Colonic mucosa (tissue), 4 donors: ENCODE measurements at regions not wholly inside any gene's neighbourhood (a gene's known extent, or its start where the extent isn't known, plus 50 kb on each side); places are given as distances from the start of the nearest gene placed in this dataset.

Experiments used
- DNase-seq: peaks from one replicate; pipeline ENCODE4 v3.0.0-alpha.2; 2020
- H3K27ac ChIP-seq: fragments of 200-600 bp; one replicate; pipeline ENCODE4 v1.8.0; 2021
- H3K27me3 ChIP-seq: fragments of 200-600 bp; one replicate; pipeline ENCODE4 v1.8.0; 2021
- H3K36me3 ChIP-seq: fragments of 200-600 bp; one replicate; pipeline ENCODE4 v1.8.0; 2021
- H3K4me1 ChIP-seq: fragments of 200-600 bp; one replicate; pipeline ENCODE4 v1.8.0; 2021; ENCODE audit warnings: mild to moderate bottlenecking
- H3K4me3 ChIP-seq: fragments of 200-600 bp; one replicate; pipeline ENCODE4 v1.8.0; 2021
- H3K9ac ChIP-seq, 2 donors: one replicate each; pipeline ENCODE4 v1.7.0; 2013; ENCODE audit warnings: control low read depth in 2 of 2, low read depth in 2 of 2, low read length in 2 of 2
- H3K9me3 ChIP-seq: fragments of 200-600 bp; one replicate; pipeline ENCODE4 v1.8.0; 2021
- intact Hi-C: fragments of 100-400 bp; cut with DNase I; formaldehyde crosslinking; loops from one replicate; pipeline ENCODE4 v1.14.1; 2022
- TF ChIP-seq, protein P1 (sequence below): fragments of 200-600 bp; IDR thresholded peaks from one replicate; pipeline ENCODE4 v1.8.0; 2022; ENCODE audit warnings: antibody characterized with exemption, mild to moderate bottlenecking
- donor health status: healthy.
- donor health status: DM: no; HTN: no; CAD: no.
- donor health status: DM: no; HTN: no; CAD: no.

DNA sequence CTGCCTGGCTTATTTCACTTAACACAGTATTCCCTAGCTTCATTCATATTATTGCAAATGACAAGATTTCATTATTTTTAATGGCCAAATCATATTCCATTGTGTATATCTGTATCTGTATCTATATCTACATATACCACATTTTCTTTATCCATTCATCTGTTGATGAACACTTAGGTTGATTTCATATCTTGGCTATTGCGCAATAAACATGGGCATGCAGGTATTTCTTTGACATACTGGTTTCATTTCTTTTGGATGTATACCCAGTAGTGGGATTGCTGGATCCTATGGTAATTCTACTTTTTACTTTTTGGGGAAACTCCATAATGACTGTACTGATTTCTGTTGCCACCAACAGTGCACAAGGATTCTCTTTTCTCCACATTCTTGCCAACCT is 68.9 kb upstream of the CREB5 start:
- H3K4me1 ChIP-seq, result no peaks in the 10 kb centered on the region
- no peaks in the 10 kb centered on the region for H3K27me3 ChIP-seq
- no peak overlapping the region for H3K27ac ChIP-seq
- H3K9ac ChIP-seq, result no peak overlapping the region
- H3K36me3 ChIP-seq, result no peaks in the 10 kb centered on the region
- no peak overlapping the region for H3K4me3 ChIP-seq
- H3K9me3 ChIP-seq, result no peaks in the 10 kb centered on the region
- TF ChIP-seq, protein P1, sequence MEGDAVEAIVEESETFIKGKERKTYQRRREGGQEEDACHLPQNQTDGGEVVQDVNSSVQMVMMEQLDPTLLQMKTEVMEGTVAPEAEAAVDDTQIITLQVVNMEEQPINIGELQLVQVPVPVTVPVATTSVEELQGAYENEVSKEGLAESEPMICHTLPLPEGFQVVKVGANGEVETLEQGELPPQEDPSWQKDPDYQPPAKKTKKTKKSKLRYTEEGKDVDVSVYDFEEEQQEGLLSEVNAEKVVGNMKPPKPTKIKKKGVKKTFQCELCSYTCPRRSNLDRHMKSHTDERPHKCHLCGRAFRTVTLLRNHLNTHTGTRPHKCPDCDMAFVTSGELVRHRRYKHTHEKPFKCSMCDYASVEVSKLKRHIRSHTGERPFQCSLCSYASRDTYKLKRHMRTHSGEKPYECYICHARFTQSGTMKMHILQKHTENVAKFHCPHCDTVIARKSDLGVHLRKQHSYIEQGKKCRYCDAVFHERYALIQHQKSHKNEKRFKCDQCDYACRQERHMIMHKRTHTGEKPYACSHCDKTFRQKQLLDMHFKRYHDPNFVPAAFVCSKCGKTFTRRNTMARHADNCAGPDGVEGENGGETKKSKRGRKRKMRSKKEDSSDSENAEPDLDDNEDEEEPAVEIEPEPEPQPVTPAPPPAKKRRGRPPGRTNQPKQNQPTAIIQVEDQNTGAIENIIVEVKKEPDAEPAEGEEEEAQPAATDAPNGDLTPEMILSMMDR, result no peak
- intact Hi-C loops, result no loop called here
- DNase-seq, result no peak

DNA sequence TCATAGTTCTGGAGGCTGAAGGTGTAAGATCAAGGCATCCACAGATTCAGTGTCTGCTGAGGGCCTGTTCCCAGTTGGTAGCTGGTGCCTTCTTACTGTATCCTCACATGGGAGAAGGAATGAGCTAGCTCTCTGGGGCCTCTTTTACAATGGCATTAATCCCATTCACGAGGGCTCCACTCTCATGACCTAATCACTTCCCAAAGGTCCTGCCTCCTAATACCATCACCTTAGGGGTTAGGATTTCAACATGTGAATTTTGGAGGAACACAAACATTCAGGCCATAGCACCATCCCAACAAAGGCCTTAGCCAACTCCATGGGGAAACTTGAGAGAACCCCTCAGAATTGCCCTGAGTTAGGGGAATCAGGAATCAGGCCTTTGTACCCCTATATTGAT is 66.1 kb upstream of the CREB5 start:
- intact Hi-C loops, result no loop called here
- TF ChIP-seq, protein P1, result no peak
- Histone ChIP-seq H3K9ac (no peak overlapping the region), H3K4me3 (no peak overlapping the region), H3K27me3 (no peaks in the 10 kb centered on the region), H3K9me3 (no peaks in the 10 kb centered on the region), H3K27ac (no peak overlapping the region), H3K4me1 (no peaks in the 10 kb centered on the region), H3K36me3 (no peaks in the 10 kb centered on the region)
- no peak for DNase-seq

DNA sequence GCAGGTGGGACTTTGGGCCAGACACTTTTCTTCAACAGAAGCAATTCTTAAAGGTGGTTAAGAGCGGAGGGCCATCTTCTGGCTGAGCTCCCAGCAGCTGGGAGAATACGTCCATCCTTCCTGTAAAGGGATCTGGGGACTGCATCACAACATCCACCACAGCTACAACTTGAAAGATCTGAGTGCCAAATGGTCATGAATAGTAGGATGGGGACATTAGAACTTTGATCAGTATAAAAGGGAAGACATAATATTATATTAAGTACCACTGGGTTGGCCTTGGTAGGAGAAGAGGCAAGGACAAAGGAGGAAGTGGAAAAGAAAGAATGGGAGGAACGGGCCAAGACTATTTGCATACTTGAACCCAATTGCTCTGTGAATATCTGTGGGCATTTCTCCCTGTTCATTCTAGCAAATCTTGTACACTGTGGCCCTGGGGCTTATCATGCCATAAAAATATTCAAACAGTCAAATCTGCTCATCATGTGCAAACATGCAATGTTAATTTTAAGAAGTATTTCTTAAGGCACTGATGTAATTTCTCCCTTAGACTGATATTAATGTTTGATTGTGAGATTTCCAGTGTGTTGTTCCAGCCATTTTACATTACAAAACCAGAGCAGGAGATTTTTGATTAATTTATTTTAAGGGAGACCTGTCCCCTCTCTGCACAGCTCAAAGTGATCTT is 65.5 kb upstream of the CREB5 start:
- H3K27ac ChIP-seq, result no peak overlapping the region
- H3K4me1 ChIP-seq, result no peaks in the 10 kb centered on the region
- no peak for DNase-seq
- no peak overlapping the region for H3K4me3 ChIP-seq
- no peaks in the 10 kb centered on the region for H3K9me3 ChIP-seq
- TF ChIP-seq, protein P1, result no peak
- no peak overlapping the region for H3K9ac ChIP-seq
- H3K36me3 ChIP-seq, result no peaks in the 10 kb centered on the region
- no peaks in the 10 kb centered on the region for H3K27me3 ChIP-seq
- intact Hi-C loops, result no loop called here

DNA sequence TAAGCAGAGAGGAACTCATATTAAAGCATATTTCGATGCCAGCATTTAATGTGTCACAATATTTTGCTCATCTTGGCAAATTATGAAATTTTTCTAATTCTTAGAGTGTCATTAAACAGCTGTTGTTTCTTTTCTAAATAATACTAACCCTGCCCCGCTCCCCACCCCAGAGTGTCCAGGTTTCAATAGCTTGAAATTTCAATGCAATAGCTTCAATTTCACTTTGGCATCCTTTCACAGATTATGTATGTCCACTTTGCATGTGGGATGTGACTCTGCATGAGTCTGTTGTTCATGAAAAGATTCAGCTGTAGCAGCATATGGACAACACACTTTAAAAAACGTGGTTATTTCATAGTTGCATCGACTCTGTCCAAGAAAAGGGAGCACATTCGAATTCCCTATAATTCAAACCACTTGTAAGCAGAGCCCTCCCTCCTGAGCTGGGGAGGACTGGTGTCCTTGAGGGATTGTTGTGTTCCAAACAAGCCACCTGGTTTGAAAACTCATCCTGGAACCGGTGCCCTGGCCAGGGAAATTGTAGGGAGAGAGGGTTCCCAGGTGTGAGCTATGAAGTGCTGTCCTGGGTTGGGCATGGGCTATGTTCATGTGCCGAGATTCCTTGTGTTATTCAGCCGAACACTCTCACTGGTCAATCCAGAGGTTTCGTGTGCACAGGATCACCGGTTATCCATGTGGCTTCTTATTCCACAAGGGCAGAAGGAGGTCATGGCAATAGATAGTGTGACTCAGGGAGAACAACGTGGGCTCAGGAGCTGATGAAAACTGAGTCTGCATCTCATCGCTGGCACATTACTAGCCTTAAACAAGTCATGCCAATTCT is 64.6 kb upstream of the CREB5 start:
- H3K4me3 ChIP-seq, result no peak overlapping the region
- no peaks in the 10 kb centered on the region for H3K4me1 ChIP-seq
- no peaks in the 10 kb centered on the region for H3K36me3 ChIP-seq
- DNase-seq, result no peak
- H3K27ac ChIP-seq, result no peak overlapping the region
- no peak overlapping the region for H3K9ac ChIP-seq
- no peaks in the 10 kb centered on the region for H3K27me3 ChIP-seq
- no peaks in the 10 kb centered on the region for H3K9me3 ChIP-seq
- intact Hi-C loops, result no loop called here
- TF ChIP-seq, protein P1, result no peak

DNA sequence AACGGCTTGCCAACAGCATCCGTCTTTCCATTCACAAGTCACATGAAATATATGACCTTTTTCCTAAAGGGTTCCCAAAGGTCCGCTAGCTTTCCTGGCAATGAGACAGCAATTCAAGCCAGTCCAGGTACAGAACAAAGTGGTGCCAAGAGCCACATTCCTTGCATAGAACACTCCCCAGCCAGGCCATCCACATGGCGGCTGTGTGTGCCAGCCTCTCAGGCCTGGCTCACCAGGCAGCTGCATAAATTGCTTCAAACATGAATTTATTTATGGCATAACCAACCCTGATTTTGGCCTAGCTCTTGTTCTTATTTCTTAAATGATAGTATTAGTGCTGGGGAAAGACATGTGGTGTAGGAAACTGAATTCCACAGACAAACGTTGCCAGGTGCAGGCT is 63.7 kb upstream of the CREB5 start:
- H3K36me3 ChIP-seq, result no peaks in the 10 kb centered on the region
- H3K27ac ChIP-seq, result no peak overlapping the region
- no peaks in the 10 kb centered on the region for H3K9me3 ChIP-seq
- H3K4me3 ChIP-seq, result no peak overlapping the region
- no peaks in the 10 kb centered on the region for H3K27me3 ChIP-seq
- DNase-seq, result no peak
- intact Hi-C loops, result no loop called here
- TF ChIP-seq, protein P1, result no peak
- no peak overlapping the region for H3K9ac ChIP-seq
- no peaks in the 10 kb centered on the region for H3K4me1 ChIP-seq
